ENCODE measurements at regions not wholly inside any gene's neighbourhood (a gene's known extent, or its start where the extent isn't known, plus 50 kb on each side); places are given as distances from the start of the nearest gene placed in this dataset.
A peak's percentile ranks its signal among the peaks of the same experiment; 100 is the strongest.
"Not testable (repeated sequence)": the region's sequence is repeated elsewhere in the genome, so short reads cannot be mapped to it uniquely, and the experiment has no call there.

GRCh38 chr6:141956868-141957267 lies 175.9 kb upstream of the GJE1 start:
- DNase-seq (ENCODE audit: low read depth), result no peak
- no peak for TF ChIP-seq CTCF (IDR thresholded peaks at IDR 0.05; ENCODE audit: insufficient read depth, low read depth, low read length, missing control alignments)
- H3K4me3 ChIP-seq (ENCODE audit: low read length), result no peak overlapping the region

- no peak overlapping the region for H3K4me3 ChIP-seq (ENCODE audit: low read length)
- peak; percentile 39 for DNase-seq (ENCODE audit: low read depth)
- TF ChIP-seq CTCF (IDR thresholded peaks at IDR 0.05; ENCODE audit: insufficient read depth, low read depth, low read length, missing control alignments), result no peak
These were observed 176.5 kb upstream of the GJE1 start for GRCh38 chr6:141956046-141956761.

DNA sequence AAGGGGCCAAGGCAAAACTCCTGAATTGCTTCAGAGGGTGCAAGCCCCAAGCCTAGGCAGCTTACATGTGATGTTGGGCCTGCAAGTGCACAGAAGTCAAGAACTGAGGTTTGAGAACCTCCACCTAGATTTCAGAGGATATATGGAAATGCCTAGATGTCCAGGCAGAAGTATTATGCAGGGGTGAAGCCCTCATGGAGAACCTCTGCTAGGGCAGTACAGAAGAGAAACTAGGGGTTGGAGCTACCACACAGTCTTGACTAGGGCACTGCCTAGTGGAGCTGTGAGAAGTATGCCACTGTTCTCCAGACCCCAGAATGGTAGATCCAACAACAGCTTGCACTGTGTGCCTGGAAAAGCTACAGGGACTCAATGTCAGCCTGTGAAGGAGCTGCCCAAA lies 179.7 kb upstream of the GJE1 start:
- no peak for DNase-seq (ENCODE audit: low read depth)
- no peak for TF ChIP-seq CTCF (IDR thresholded peaks at IDR 0.05; ENCODE audit: insufficient read depth, low read depth, low read length, missing control alignments)
- H3K4me3 ChIP-seq (ENCODE audit: low read length), result no peak overlapping the region

GRCh38 chr6:141946502-141946901 lies 186.2 kb upstream of the GJE1 start:
- no peak overlapping the region for H3K4me3 ChIP-seq (ENCODE audit: low read length)
- TF ChIP-seq CTCF (IDR thresholded peaks at IDR 0.05; ENCODE audit: insufficient read depth, low read depth, low read length, missing control alignments), result no peak
- DNase-seq (ENCODE audit: low read depth), result no peak

DNA sequence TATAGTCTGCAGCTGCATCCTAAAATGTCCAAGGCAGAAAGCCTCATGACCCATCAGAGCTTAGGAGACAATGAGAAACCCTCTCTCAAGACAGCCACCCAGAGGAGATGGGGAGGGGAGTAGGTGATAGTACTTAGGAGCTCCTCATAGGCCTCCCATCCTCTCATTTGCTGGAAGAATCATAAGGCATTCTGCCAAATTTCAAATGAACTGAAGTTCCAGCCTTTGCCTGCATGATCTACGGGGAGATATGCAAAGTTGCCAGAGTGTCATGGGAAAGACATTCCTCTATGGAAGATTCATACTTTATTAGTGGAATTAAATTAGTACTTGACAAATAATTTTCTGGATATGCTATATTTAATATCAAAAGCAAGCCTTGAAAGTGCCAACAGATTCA lies 194.1 kb upstream of the GJE1 start:
- no peak for DNase-seq (ENCODE audit: low read depth)
- no peak overlapping the region for H3K4me3 ChIP-seq (ENCODE audit: low read length)
- TF ChIP-seq CTCF (IDR thresholded peaks at IDR 0.05; ENCODE audit: insufficient read depth, low read depth, low read length, missing control alignments), result no peak

DNA sequence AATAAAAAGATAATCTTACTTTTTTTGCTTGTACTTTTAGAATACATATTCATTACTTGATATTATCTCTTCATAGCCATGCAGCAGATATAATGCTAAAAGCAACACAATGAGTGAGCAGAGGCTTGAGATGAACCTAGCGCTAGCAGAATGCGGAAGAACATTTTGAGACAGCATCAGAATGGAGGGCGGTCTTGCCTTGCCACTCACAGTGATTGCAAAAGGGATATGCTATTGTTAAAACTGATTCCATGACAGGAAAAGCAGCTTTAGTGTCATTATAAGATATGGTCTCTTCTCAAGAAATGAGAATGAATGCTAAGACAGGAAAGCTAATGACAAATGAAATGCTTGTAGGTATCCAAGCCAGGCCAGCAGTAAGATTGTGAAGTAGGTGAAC lies 200.0 kb upstream of the GJE1 start:
- no peak for TF ChIP-seq CTCF (IDR thresholded peaks at IDR 0.05; ENCODE audit: insufficient read depth, low read depth, low read length, missing control alignments)
- no peak overlapping the region for H3K4me3 ChIP-seq (ENCODE audit: low read length)
- no peak for DNase-seq (ENCODE audit: low read depth)

DNA sequence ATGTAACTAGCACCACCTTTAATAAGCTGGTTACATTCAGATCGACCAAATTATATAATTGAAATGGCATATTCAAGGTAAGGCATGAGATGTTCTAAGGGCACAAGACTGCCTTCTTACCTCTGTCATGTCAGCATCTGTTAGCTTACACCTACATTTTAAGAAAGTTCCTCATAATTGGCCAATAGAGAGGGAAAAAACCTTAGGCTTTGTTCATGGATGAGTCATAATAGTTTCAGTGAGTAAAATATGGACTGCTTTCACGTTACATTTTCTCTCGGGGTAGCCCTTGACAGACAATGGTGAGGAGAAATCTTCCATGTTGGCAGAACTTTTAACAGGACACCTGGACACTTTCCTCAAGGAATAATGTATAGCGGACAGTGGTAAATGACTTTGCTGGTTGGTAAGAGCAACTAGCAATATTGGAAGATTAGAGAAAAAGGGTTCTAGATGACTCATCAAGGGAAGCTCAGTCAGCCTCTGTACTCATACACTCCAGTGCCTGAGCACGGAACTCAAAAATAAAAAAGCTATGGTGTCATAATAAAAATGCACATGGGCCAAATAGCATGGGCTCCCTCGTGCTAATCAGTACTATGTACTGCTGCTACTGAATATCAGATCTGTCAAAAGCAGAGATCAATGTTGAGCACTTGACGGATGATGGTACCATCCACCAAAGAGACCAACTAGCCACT lies 206.4 kb upstream of the GJE1 start:
- DNase-seq (ENCODE audit: low read depth), result peak; percentile 58
- H3K4me3 ChIP-seq (ENCODE audit: low read length), result not testable (repeated sequence)

Data from epithelial cell of esophagus (primary cell).